SU-DHL-6 (cell line): ENCODE measurements at regions not wholly inside any gene's neighbourhood (a gene's known extent, or its start where the extent isn't known, plus 50 kb on each side); places are given as distances from the start of the nearest gene placed in this dataset.

ENCODE experiments used
- H2AFZ ChIP-seq: fragments of 200-600 bp; sonication (generic); 2 replicates; pipeline ENCODE4 v1.6.1; 2014; ENCODE audit warnings: low read depth, mild to moderate bottlenecking, moderate library complexity, mixed read lengths, antibody characterized with exemption, low read length; ENCODE audit not compliant: severe bottlenecking
- H3F3A ChIP-seq: fragments of 200-600 bp; shearing (Covaris generic); 2 replicates; pipeline ENCODE4 v1.6.0; 2016; ENCODE audit warnings: antibody characterized with exemption, mild to moderate bottlenecking; ENCODE audit not compliant: insufficient read depth
- H3K27ac ChIP-seq: fragments of 200-600 bp; sonication (generic); 2 replicates; pipeline ENCODE4 v1.5.1; 2016; ENCODE audit warnings: low read depth, mild to moderate bottlenecking, low read length, moderate library complexity, mixed read lengths
- H3K27me3 ChIP-seq: fragments of 200-600 bp; sonication (generic), shearing (Covaris generic); 2 replicates; pipeline ENCODE4 v1.6.0; 2014; ENCODE audit warnings: mild to moderate bottlenecking, low read length
- H3K36me3 ChIP-seq: fragments of 200-600 bp; sonication (generic); 2 replicates; pipeline ENCODE4 v1.6.1; 2014; ENCODE audit warnings: mild to moderate bottlenecking, low read length, mixed read lengths
- H3K4me2 ChIP-seq: fragments of 300-600, 200-600 bp; shearing (Covaris generic), sonication (generic); 2 replicates; pipeline ENCODE4 v1.6.0; 2014; ENCODE audit warnings: low read length, low read depth, mild to moderate bottlenecking; ENCODE audit not compliant: poor library complexity, severe bottlenecking
- H3K4me3 ChIP-seq: fragments of 200-600 bp; sonication (generic); 2 replicates; pipeline ENCODE4 v1.5.1; 2014; ENCODE audit warnings: antibody characterized with exemption, low read length, mild to moderate bottlenecking, mixed read lengths; ENCODE audit not compliant: insufficient read depth, poor library complexity, severe bottlenecking
- H3K79me2 ChIP-seq: fragments of 200-600 bp; sonication (generic); 2 replicates; pipeline ENCODE4 v1.6.1; 2014; ENCODE audit warnings: mild to moderate bottlenecking, low read length, moderate library complexity; ENCODE audit not compliant: insufficient read depth
- H3K9ac ChIP-seq: fragments of 200-600 bp; sonication (generic); 2 replicates; pipeline ENCODE4 v1.7.0; 2014; ENCODE audit warnings: mild to moderate bottlenecking, low read length
- H3K9me2 ChIP-seq: fragments of 200-600 bp; sonication (generic); replicated peaks from 2 replicates; pipeline ENCODE4 v1.6.1; 2014; ENCODE audit warnings: low read length; ENCODE audit not compliant: insufficient read depth
- H3K9me3 ChIP-seq: fragments of 200-600 bp; sonication (generic); 2 replicates; pipeline ENCODE4 v1.6.1; 2014; ENCODE audit warnings: low read length, mixed read lengths; ENCODE audit not compliant: insufficient read depth
- H4K20me1 ChIP-seq: fragments of 200-600 bp; sonication (generic); 2 replicates; pipeline ENCODE4 v1.6.1; 2014; ENCODE audit warnings: low read depth, mild to moderate bottlenecking, antibody characterized with exemption, low read length, moderate library complexity, mixed read lengths
- EZH2phosphoT487 ChIP-seq: fragments of 200-600 bp; sonication (generic), shearing (Covaris generic); conservative IDR thresholded peaks from 2 replicates; pipeline ENCODE4 v1.6.1; 2018; ENCODE audit warnings: mild to moderate bottlenecking, antibody characterized with exemption, low read length, moderate library complexity, mixed read lengths
- TF ChIP-seq, protein P1 (sequence below): fragments of 200-600 bp; sonication (generic); IDR thresholded peaks from one replicate; pipeline ENCODE4 v1.5.1; 2017; ENCODE audit warnings: antibody characterized with exemption, mild to moderate bottlenecking, low read length, moderate library complexity; ENCODE audit not compliant: insufficient read depth, poor library complexity, severe bottlenecking

DNA sequence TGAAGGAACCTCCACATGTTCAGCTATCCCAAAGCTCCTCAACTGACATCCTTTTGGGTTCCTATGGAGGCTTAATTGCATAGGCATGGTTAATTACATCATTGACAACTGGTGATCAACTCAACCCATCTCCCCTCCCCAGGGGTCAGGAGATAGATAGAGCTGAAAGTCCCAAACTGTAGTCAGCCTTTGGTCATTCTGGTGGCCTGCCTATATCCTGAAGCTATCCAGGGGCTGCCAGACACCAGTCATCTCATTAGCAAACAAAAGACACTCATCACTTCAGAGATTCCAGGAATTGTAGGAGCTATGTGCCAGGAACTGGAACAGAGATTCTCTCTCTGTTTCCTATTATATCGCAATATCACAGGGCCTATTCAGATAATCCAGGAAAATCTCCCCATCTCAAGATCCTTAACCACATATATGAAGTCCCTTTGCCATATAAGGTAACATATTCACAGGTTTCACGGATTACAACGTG is 646.5 kb upstream of the GRAMD2B start:
- Histone ChIP-seq H3K9me2 (no peaks in the 10 kb centered on the region), H3F3A (no peaks in the 10 kb centered on the region), H3K9ac (no peak overlapping the region), H2AFZ (no peak overlapping the region), H3K79me2 (no peaks in the 10 kb centered on the region), H3K27me3 (no peaks in the 10 kb centered on the region), H3K9me3 (no peaks in the 10 kb centered on the region), H3K27ac (no peak overlapping the region), H4K20me1 (no peaks in the 10 kb centered on the region), H3K36me3 (no peaks in the 10 kb centered on the region), H3K4me2 (no peak overlapping the region), H3K4me3 (no peak overlapping the region)
- TF ChIP-seq, protein P1, sequence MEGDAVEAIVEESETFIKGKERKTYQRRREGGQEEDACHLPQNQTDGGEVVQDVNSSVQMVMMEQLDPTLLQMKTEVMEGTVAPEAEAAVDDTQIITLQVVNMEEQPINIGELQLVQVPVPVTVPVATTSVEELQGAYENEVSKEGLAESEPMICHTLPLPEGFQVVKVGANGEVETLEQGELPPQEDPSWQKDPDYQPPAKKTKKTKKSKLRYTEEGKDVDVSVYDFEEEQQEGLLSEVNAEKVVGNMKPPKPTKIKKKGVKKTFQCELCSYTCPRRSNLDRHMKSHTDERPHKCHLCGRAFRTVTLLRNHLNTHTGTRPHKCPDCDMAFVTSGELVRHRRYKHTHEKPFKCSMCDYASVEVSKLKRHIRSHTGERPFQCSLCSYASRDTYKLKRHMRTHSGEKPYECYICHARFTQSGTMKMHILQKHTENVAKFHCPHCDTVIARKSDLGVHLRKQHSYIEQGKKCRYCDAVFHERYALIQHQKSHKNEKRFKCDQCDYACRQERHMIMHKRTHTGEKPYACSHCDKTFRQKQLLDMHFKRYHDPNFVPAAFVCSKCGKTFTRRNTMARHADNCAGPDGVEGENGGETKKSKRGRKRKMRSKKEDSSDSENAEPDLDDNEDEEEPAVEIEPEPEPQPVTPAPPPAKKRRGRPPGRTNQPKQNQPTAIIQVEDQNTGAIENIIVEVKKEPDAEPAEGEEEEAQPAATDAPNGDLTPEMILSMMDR, result no peak
- TF ChIP-seq EZH2phosphoT487, result no peak

DNA sequence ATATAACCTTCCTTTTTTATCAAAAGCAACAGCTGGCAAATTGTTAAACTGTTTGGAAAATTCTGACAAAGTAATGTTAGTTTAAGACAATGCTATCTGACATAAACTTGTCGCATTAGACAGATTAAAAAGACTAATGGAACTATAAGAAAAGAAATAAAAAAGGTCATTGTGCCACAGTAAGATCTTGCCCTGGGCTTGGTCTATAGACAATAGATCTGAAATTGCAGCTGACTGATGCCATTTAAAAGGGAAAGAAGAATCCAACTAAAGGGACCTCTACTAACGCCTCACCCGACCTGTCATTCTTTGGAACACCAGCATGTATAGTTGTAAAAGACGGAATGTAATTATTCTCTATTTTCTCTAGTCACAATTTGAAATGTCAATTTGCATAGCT is 644.4 kb upstream of the GRAMD2B start:
- H3K79me2 ChIP-seq, result no peaks in the 10 kb centered on the region
- no peaks in the 10 kb centered on the region for H3K27me3 ChIP-seq
- no peak overlapping the region for H3K27ac ChIP-seq
- no peaks in the 10 kb centered on the region for H3F3A ChIP-seq
- H3K9me3 ChIP-seq, result no peaks in the 10 kb centered on the region
- no peak overlapping the region for H3K9ac ChIP-seq
- H3K4me2 ChIP-seq, result no peak overlapping the region
- H3K9me2 ChIP-seq, result no peaks in the 10 kb centered on the region
- H3K36me3 ChIP-seq, result no peaks in the 10 kb centered on the region
- no peak overlapping the region for H3K4me3 ChIP-seq
- H2AFZ ChIP-seq, result no peak overlapping the region
- no peaks in the 10 kb centered on the region for H4K20me1 ChIP-seq
- no peak for TF ChIP-seq EZH2phosphoT487
- TF ChIP-seq, protein P1, result no peak

DNA sequence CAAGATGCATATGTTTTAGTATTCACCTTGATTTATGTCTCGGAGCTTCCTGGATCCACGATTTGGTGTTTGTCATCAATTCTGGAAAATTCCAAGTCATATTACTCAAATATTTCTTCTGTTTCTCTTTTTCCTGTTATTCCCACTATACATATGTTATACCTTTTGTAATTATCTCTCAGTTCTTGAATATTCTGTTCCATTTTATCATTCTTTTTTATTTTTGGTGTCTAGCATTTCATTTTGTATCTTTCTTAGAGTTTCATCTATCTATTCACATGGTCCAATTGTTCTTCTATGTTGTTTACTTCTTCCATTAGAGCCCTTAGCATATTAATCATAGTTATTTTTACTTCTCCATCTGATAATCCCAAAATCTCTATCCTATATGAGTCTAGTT is 637.8 kb upstream of the GRAMD2B start:
- H3K9me2 ChIP-seq, result no peaks in the 10 kb centered on the region
- no peak overlapping the region for H3K9ac ChIP-seq
- H3K9me3 ChIP-seq, result no peaks in the 10 kb centered on the region
- no peaks in the 10 kb centered on the region for H4K20me1 ChIP-seq
- H3K79me2 ChIP-seq, result no peaks in the 10 kb centered on the region
- no peaks in the 10 kb centered on the region for H3K27me3 ChIP-seq
- TF ChIP-seq, protein P1, result no peak
- no peak for TF ChIP-seq EZH2phosphoT487
- no peaks in the 10 kb centered on the region for H3K36me3 ChIP-seq
- H2AFZ ChIP-seq, result no peak overlapping the region
- H3K27ac ChIP-seq, result no peak overlapping the region
- no peak overlapping the region for H3K4me3 ChIP-seq
- H3K4me2 ChIP-seq, result no peak overlapping the region
- no peaks in the 10 kb centered on the region for H3F3A ChIP-seq

DNA sequence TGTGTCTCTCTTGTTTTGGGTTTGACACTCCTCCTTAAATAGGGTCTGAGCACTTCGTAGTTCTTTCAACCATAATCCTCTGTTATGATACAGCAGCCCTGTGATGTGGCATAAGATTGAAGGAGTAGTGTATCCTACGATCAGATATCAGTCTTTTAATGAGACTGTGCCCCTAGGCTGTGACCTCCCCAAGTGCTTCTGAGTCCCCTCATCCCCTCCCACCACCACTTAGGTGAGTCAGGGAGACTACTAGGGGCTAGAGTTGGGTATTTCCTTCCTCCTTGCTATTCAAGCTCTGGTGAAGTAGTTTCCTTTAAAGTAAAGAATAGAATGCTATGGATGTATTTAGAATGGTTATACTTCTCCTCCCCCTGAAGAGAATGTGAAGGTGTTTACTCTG is 637.2 kb upstream of the GRAMD2B start:
- no peaks in the 10 kb centered on the region for H3K27me3 ChIP-seq
- no peaks in the 10 kb centered on the region for H4K20me1 ChIP-seq

More for the DNA sequence above, 637.2 kb upstream of the GRAMD2B start:
- Histone ChIP-seq H3F3A (no peaks in the 10 kb centered on the region), H3K79me2 (no peaks in the 10 kb centered on the region), H2AFZ (no peak overlapping the region), H3K9ac (no peak overlapping the region), H3K27ac (no peak overlapping the region), H3K4me3 (no peak overlapping the region), H3K36me3 (no peaks in the 10 kb centered on the region), H3K9me3 (no peaks in the 10 kb centered on the region), H3K9me2 (no peaks in the 10 kb centered on the region), H3K4me2 (no peak overlapping the region)
- TF ChIP-seq, protein P1, result no peak
- TF ChIP-seq EZH2phosphoT487, result no peak
